GM12878 (cell line): ENCODE measurements at regions not wholly inside any gene's neighbourhood (a gene's known extent, or its start where the extent isn't known, plus 50 kb on each side); places are given as distances from the start of the nearest gene placed in this dataset.

Experiments
- ATAC-seq: fragments of 200-7000 bp; cut with Tn5 transposase; 3 replicates; pipeline ENCODE4 v1.9.1; 2020; ENCODE audit warnings: mild to moderate bottlenecking, moderate library complexity
- BruUV-seq: library from RNA; stranded (reverse); fragments of 400-500 nt; replicated peaks from 2 replicates; lab custom pipeline; 2021; lab: Mats Ljungman, UMichigan
- CTCF ChIA-PET: fragments of 300-600 bp; sonication (Branson Sonifier 250); formaldehyde crosslinking; extraction: SDS; loops from one replicate; lab custom pipeline; 2021; ENCODE audit warnings: inconsistent platforms; lab: Yijun Ruan, JAX
- POLR2A ChIA-PET: fragments of 350-600 bp; formaldehyde crosslinking; extraction: SDS; loops from one replicate; lab custom pipeline; 2021; ENCODE audit warnings: inconsistent platforms; lab: Charles Lee
- RAD21 ChIA-PET: fragments of 300-600 bp; sonication (Branson Sonifier 250); formaldehyde crosslinking; loops from one replicate; lab custom pipeline; 2023; ENCODE audit warnings: antibody characterized with exemption; ENCODE audit not compliant: unreplicated experiment; lab: Charles Lee
- SMC1A ChIA-PET: fragments of 300-600 bp; sonication (Branson Sonifier 250); formaldehyde crosslinking; loops from one replicate; lab custom pipeline; 2023; ENCODE audit not compliant: unreplicated experiment, uncharacterized antibody; lab: Charles Lee
- DNase-seq: peaks from one replicate; pipeline ENCODE4 v3.0.0-alpha.2; 2011; ENCODE audit warnings: low read depth, low spot score
- FAIRE-seq: peaks from 3 replicates; lab custom pipeline; 2011; peaks lifted over from hg19 to GRCh38; lab: Jason Lieb, UNC
- H2AFZ ChIP-seq: 2 replicates; pipeline ENCODE4 v1.6.0; 2011; ENCODE audit warnings: low read depth, low read length, control low read depth; ENCODE audit not compliant: control insufficient read depth
- H3K27ac ChIP-seq: 2 replicates; pipeline ENCODE4 v1.5.1; 2011; ENCODE audit warnings: control low read depth; ENCODE audit not compliant: control insufficient read depth, insufficient read depth
- H3K27me3 ChIP-seq, 2 experiments: replicated peaks in 1 of 2; 2 replicates each; pipeline versions ENCODE4 v1.6.0 to v1.6.1; 2011; ENCODE audit warnings: low read length in 1 of 2; ENCODE audit not compliant: control insufficient read depth in 2 of 2, insufficient read depth in 2 of 2
- H3K36me3 ChIP-seq, 2 experiments: 2 replicates each; pipeline ENCODE4 v1.5.1; 2011; ENCODE audit warnings: low read length in 1 of 2; ENCODE audit not compliant: control insufficient read depth in 2 of 2, insufficient read depth in 2 of 2
- H3K4me1 ChIP-seq: 2 replicates; pipeline ENCODE4 v1.6.1; 2011; ENCODE audit warnings: mild to moderate bottlenecking, low read length, moderate library complexity, mixed read lengths; ENCODE audit not compliant: control insufficient read depth, insufficient read depth
- H3K4me2 ChIP-seq: 2 replicates; pipeline ENCODE4 v1.6.0; 2011; ENCODE audit warnings: control low read depth; ENCODE audit not compliant: control insufficient read depth, insufficient read depth
- H3K4me3 ChIP-seq: fragments of 200-600 bp; sonication (generic); 2 replicates; pipeline ENCODE4 v1.5.1; 2016
- H3K79me2 ChIP-seq: 2 replicates; pipeline ENCODE4 v1.6.0; 2011; ENCODE audit warnings: low read length; ENCODE audit not compliant: control insufficient read depth, insufficient read depth
- H3K9ac ChIP-seq: 2 replicates; pipeline ENCODE4 v1.8.0; 2011; ENCODE audit warnings: low read length, control low read depth, mixed read lengths; ENCODE audit not compliant: control insufficient read depth, insufficient read depth
- H3K9me3 ChIP-seq: replicated peaks from 3 replicates; pipeline ENCODE4 v1.5.1; 2011; ENCODE audit warnings: mild to moderate bottlenecking, low read length; ENCODE audit not compliant: control insufficient read depth, insufficient read depth
- H4K20me1 ChIP-seq: 2 replicates; pipeline ENCODE4 v1.6.0; 2011; ENCODE audit not compliant: control insufficient read depth, insufficient read depth
- ASH2L ChIP-seq: fragments of 300-600, 200-600 bp; sonication (generic); IDR thresholded peaks from 2 replicates; pipeline ENCODE4 v1.6.1; 2017; ENCODE audit warnings: low read depth, mild to moderate bottlenecking, borderline replicate concordance
- BCL11A ChIP-seq: IDR thresholded peaks from 2 replicates; pipeline ENCODE4 v1.6.1; 2011; ENCODE audit warnings: low read depth, low read length
- HDAC6 ChIP-seq: fragments of 200-600 bp; sonication (generic); IDR thresholded peaks from one replicate; pipeline ENCODE4 v1.8.0; 2017; ENCODE audit warnings: antibody characterized with exemption; ENCODE audit not compliant: unreplicated experiment
- JUNB ChIP-seq: IDR thresholded peaks from 2 replicates; pipeline ENCODE4 v1.6.1; 2016; ENCODE audit warnings: antibody characterized with exemption, mild to moderate bottlenecking
- MTA2 ChIP-seq: fragments of 450-650 bp; IDR thresholded peaks from 2 replicates; pipeline ENCODE4 v1.6.1; 2016; ENCODE audit warnings: low read depth, mild to moderate bottlenecking, moderate library complexity
- NFYA ChIP-seq: IDR thresholded peaks from 2 replicates; pipeline ENCODE4 v1.6.1; 2011; ENCODE audit warnings: low read depth, mild to moderate bottlenecking, low read length, improper control_type of control experiment, borderline replicate concordance
- POLR2AphosphoS2 ChIP-seq: IDR thresholded peaks from 2 replicates; pipeline ENCODE4 v1.6.1; 2011; ENCODE audit warnings: low read depth, mild to moderate bottlenecking, low read length, improper control_type of control experiment, moderate library complexity
- RUNX3 ChIP-seq: IDR thresholded peaks from 2 replicates; pipeline ENCODE4 v1.6.1; 2012; ENCODE audit warnings: low read length, inconsistent platforms
- TCF12 ChIP-seq: IDR thresholded peaks from 2 replicates; pipeline ENCODE4 v1.6.1; 2011; ENCODE audit warnings: low read depth, mild to moderate bottlenecking, low read length
- TCF7 ChIP-seq: IDR thresholded peaks from 2 replicates; pipeline ENCODE4 v1.6.1; 2014; ENCODE audit warnings: antibody characterized with exemption, borderline replicate concordance
- ZBTB11 ChIP-seq: fragments of 450-650 bp; formaldehyde crosslinking; IDR thresholded peaks from 2 replicates; pipeline ENCODE4 v1.5.0; 2022; ENCODE audit warnings: mild to moderate bottlenecking, missing genetic modification characterization
- ZNF274 ChIP-seq: IDR thresholded peaks from one replicate; pipeline ENCODE4 v1.8.0; 2011; ENCODE audit not compliant: insufficient read length, insufficient read depth
- WGBS: methylation state at CpG from one replicate; pipeline ENCODE4 v1.1.6; 2016; ENCODE audit warnings: low lambda C conversion rate; ENCODE audit not compliant: insufficient replicate concordance, insufficient coverage; ENCODE audit errors: missing lambda C conversion rate; 5-methylcytosine and 5-hydroxymethylcytosine counted together
- in situ Hi-C: fragments of 300-500 bp; cut with MboI; formaldehyde crosslinking; loops from 9 replicates; pipeline ENCODE4 v1.14.3; 2018; ENCODE audit warnings: mixed read lengths
- intact Hi-C: fragments of 100-400 bp; cut with micrococcal nuclease; formaldehyde crosslinking; loops from one replicate; pipeline ENCODE4 v1.14.2; 2022; ENCODE audit not compliant: unreplicated experiment

GRCh38 chr2:147609301-147609700 is 235.5 kb upstream of the ACVR2A start:
- H2AFZ ChIP-seq, result no peak overlapping the region
- FAIRE-seq (no peak), ATAC-seq (no peak), DNase-seq (no peak)
- no peak for TF ChIP-seq TCF7
- TF ChIP-seq ASH2L, result no peak
- TF ChIP-seq MTA2, result no peak
- no peak for TF ChIP-seq ZNF274
- no peak for TF ChIP-seq RUNX3
- TF ChIP-seq HDAC6, result no peak
- no peak for TF ChIP-seq POLR2AphosphoS2
- no peak for TF ChIP-seq NFYA
- no peak for TF ChIP-seq ZBTB11 (CRISPR knock-in tag)
- TF ChIP-seq BCL11A, result no peak
- TF ChIP-seq TCF12, result no peak
- TF ChIP-seq JUNB, result no peak
- no peak overlapping the region for H3K4me3 ChIP-seq
- in situ Hi-C loops (no loop called here), intact Hi-C loops (no loop called here)
- H3K27me3 ChIP-seq, result no peaks in the 10 kb centered on the region
- no peaks in the 10 kb centered on the region for H3K4me1 ChIP-seq
- ChIA-PET SMC1A (interaction anchor here (0.7 to 1.0 kb wide), 3 partner anchors 28 to 1006 kb away, joined by 3 to 5 read pairs (median 3); no protein-coding TSS in a partner anchor), POLR2A (no interaction called here), CTCF (interaction anchor here (0.8 kb wide), 1 partner anchor 46 kb away, joined by 4 read pairs; no protein-coding TSS in a partner anchor), RAD21 (no interaction called here)
- H3K27ac ChIP-seq, result no peak overlapping the region
- H3K9me3 ChIP-seq, result no peaks in the 10 kb centered on the region; the same call in 2 of the 3 replicates
- no TSS peak for BruUV-seq
- 98% methylated on average over 3 of the region's 3 CpGs for WGBS
- no peaks in the 10 kb centered on the region for H3K79me2 ChIP-seq
- no peak overlapping the region for H3K4me2 ChIP-seq
- H3K9ac ChIP-seq, result no peak overlapping the region
- no peaks in the 10 kb centered on the region for H4K20me1 ChIP-seq
- H3K36me3 ChIP-seq, result no peaks in the 10 kb centered on the region
